ENCODE measurements at regions not wholly inside any gene's neighbourhood (a gene's known extent, or its start where the extent isn't known, plus 50 kb on each side); places are given as distances from the start of the nearest gene placed in this dataset.

DNA sequence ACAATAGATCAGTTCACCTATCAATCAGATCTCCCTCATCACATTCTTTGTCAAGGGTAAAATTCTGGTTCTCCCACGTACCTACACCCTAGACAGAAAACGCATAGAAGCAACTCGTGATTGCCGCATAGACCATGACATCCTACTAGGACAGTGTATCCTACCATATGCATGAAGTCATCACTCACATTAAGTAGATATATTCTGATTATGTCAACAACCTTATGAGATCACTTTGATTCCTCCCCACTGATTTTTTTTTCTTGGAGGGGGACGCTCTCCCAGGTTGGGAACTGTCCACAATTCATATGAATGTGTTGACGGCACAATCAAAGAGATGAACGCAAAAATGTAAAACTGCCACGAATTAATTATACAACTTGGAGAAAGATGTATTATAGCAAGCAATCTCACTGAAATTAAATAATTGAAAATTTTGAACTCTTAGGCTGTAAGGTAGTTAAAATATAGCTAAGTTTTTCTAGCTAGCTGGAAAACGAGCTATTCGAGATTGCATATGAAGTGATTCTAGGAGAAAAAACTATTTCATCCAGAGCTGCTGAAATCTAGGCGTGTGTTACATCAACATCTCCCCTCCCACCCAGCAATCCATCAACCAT, 82.5 kb upstream of the CCDC28A start:
- no peak for TF ChIP-seq EZH2 (IDR thresholded peaks at IDR 0.05; ENCODE audit: low read depth)
- TF ChIP-seq, protein P1, sequence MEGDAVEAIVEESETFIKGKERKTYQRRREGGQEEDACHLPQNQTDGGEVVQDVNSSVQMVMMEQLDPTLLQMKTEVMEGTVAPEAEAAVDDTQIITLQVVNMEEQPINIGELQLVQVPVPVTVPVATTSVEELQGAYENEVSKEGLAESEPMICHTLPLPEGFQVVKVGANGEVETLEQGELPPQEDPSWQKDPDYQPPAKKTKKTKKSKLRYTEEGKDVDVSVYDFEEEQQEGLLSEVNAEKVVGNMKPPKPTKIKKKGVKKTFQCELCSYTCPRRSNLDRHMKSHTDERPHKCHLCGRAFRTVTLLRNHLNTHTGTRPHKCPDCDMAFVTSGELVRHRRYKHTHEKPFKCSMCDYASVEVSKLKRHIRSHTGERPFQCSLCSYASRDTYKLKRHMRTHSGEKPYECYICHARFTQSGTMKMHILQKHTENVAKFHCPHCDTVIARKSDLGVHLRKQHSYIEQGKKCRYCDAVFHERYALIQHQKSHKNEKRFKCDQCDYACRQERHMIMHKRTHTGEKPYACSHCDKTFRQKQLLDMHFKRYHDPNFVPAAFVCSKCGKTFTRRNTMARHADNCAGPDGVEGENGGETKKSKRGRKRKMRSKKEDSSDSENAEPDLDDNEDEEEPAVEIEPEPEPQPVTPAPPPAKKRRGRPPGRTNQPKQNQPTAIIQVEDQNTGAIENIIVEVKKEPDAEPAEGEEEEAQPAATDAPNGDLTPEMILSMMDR (conservative IDR thresholded peaks at IDR 0.05) = no peak

Measured in PC-9 (cell line).